Panc1 (cell line): ENCODE measurements at regions not wholly inside any gene's neighbourhood (a gene's known extent, or its start where the extent isn't known, plus 50 kb on each side); places are given as distances from the start of the nearest gene placed in this dataset.

Experiments used
- ATAC-seq: fragments of 200-7000 bp; cut with Tn5 transposase; 2 replicates; pipeline ENCODE4 v1.9.1; 2020; ENCODE audit warnings: mild to moderate bottlenecking, moderate library complexity
- BruUV-seq: library from RNA; stranded (reverse); fragments of 400-500 nt; replicated peaks from 2 replicates; lab custom pipeline; 2021; lab: Mats Ljungman, UMichigan
- CTCF ChIA-PET: fragments of 300-600 bp; sonication (Branson Sonifier 250); formaldehyde crosslinking; loops from one replicate; lab custom pipeline; 2022; ENCODE audit warnings: antibody characterized with exemption; lab: Charles Lee
- POLR2A ChIA-PET: fragments of 300-600 bp; sonication (Branson Sonifier 250); formaldehyde crosslinking; loops from one replicate; lab custom pipeline; 2022; ENCODE audit warnings: antibody characterized with exemption; lab: Charles Lee
- DNase-seq: peaks from one replicate; pipeline ENCODE4 v3.0.0-alpha.2; 2010; ENCODE audit warnings: low read depth, low spot score
- H3K27ac ChIP-seq: 2 replicates; pipeline ENCODE4 v1.5.1; 2011; ENCODE audit warnings: mild to moderate bottlenecking, low read length, inconsistent platforms
- H3K27me3 ChIP-seq: fragments of 200-500 bp; sonication (Bioruptor generic); 2 replicates; pipeline ENCODE4 v1.6.0; 2014; ENCODE audit warnings: low read length, inconsistent platforms; ENCODE audit not compliant: control insufficient read depth, insufficient read depth
- H3K36me3 ChIP-seq: fragments of 200-500 bp; sonication (Bioruptor generic); 2 replicates; pipeline ENCODE4 v1.5.1; 2014; ENCODE audit warnings: inconsistent platforms, mild to moderate bottlenecking, low read length, moderate library complexity; ENCODE audit not compliant: control insufficient read depth, insufficient read depth
- H3K4me1 ChIP-seq: 2 replicates; pipeline ENCODE4 v1.5.1; 2011; ENCODE audit warnings: inconsistent platforms, mild to moderate bottlenecking, low read length, moderate library complexity; ENCODE audit not compliant: control insufficient read depth, insufficient read depth
- H3K4me3 ChIP-seq, 2 experiments: 2 replicates each; pipeline ENCODE4 v1.5.1; 2011 to 2012; ENCODE audit warnings: low read depth in 2 of 2, low read length in 2 of 2, mild to moderate bottlenecking in 2 of 2, inconsistent platforms in 1 of 2, moderate library complexity in 1 of 2
- H3K9me3 ChIP-seq: fragments of 200-500 bp; sonication (Bioruptor generic); 2 replicates; pipeline ENCODE4 v1.5.1; 2014; ENCODE audit warnings: low read depth, mild to moderate bottlenecking, inconsistent platforms, low read length, moderate library complexity; ENCODE audit not compliant: control insufficient read depth, insufficient read depth
- CTCF ChIP-seq: fragments of 450-650 bp; IDR thresholded peaks from 2 replicates; pipeline ENCODE4 v1.5.1; 2017; ENCODE audit warnings: mild to moderate bottlenecking
- POLR2AphosphoS5 ChIP-seq: IDR thresholded peaks from 2 replicates; pipeline ENCODE4 v1.6.1; 2012; ENCODE audit warnings: mild to moderate bottlenecking, low read depth, low read length, moderate library complexity
- REST ChIP-seq, 2 experiments: IDR thresholded peaks; 2 replicates each; pipeline ENCODE4 v1.6.1; 2011 to 2012; ENCODE audit warnings: low read depth in 2 of 2, control low read depth in 1 of 2, low read length in 1 of 2, mild to moderate bottlenecking in 1 of 2, moderate library complexity in 1 of 2; ENCODE audit not compliant: insufficient read depth in 1 of 2
- SIN3A ChIP-seq: IDR thresholded peaks from 2 replicates; pipeline ENCODE4 v1.6.1; 2012; ENCODE audit warnings: low read depth, mild to moderate bottlenecking, low read length, moderate library complexity, borderline replicate concordance; ENCODE audit not compliant: insufficient read depth
- TCF7L2 ChIP-seq: IDR thresholded peaks from 2 replicates; pipeline ENCODE4 v1.6.1; 2011; ENCODE audit warnings: mild to moderate bottlenecking, low read depth, low read length, inconsistent platforms
- in situ Hi-C: cut with HindIII; loops from 2 replicates; pipeline ENCODE4 v1.10.0; 2016; ENCODE audit warnings: low sequenced_read_pairs, low pct_unique_long_range_greater_than_20kb
- intact Hi-C: fragments of 100-400 bp; cut with micrococcal nuclease; formaldehyde crosslinking; loops from one replicate; pipeline ENCODE4 v1.10.0; 2022; ENCODE audit not compliant: unreplicated experiment

DNA sequence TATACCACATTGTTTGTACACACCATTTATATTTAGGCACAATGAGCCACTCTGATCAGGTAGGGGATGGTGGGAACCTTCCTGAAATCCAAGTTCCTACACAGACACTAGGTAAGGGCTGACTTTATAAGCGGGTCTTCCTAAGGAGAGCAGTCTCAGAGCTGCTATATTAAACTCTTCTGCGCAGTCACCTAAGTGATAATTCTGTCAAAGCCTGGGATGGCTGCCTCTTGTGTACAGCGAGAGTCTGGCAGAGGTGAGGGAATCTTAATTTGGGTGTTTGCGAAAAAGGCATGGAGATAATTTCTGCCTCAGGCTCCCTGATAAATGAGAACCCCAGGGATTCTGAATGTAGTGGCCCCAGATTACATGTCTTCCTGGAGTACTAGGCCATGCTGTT is 113.1 kb downstream of the EDEM1 start:
- Histone ChIP-seq H3K4me1 (no peaks in the 10 kb centered on the region), H3K36me3 (no peaks in the 10 kb centered on the region), H3K9me3 (no peaks in the 10 kb centered on the region), H3K27ac (no peak overlapping the region), H3K27me3 (peaks cover 2% of the 10 kb centered on the region; the same call in 1 of the 2 replicates), H3K4me3 (no peak overlapping the region)
- intact Hi-C loops = no loop called here
- no peak for TF ChIP-seq CTCF
- no peak for TF ChIP-seq POLR2AphosphoS5
- TF ChIP-seq SIN3A = no peak
- TF ChIP-seq REST (IDR thresholded peaks at IDR 0.05; ENCODE audit: insufficient read depth in 1 of 2, low read depth in 2 of 2, low read length in 1 of 2) = no peak
- TF ChIP-seq TCF7L2 = no peak
- DNase-seq (no peak), ATAC-seq (no peak)
- in situ Hi-C loops = no loop called here
- no TSS peak for BruUV-seq
- POLR2A ChIA-PET = no interaction called here
- CTCF ChIA-PET = no interaction called here

DNA sequence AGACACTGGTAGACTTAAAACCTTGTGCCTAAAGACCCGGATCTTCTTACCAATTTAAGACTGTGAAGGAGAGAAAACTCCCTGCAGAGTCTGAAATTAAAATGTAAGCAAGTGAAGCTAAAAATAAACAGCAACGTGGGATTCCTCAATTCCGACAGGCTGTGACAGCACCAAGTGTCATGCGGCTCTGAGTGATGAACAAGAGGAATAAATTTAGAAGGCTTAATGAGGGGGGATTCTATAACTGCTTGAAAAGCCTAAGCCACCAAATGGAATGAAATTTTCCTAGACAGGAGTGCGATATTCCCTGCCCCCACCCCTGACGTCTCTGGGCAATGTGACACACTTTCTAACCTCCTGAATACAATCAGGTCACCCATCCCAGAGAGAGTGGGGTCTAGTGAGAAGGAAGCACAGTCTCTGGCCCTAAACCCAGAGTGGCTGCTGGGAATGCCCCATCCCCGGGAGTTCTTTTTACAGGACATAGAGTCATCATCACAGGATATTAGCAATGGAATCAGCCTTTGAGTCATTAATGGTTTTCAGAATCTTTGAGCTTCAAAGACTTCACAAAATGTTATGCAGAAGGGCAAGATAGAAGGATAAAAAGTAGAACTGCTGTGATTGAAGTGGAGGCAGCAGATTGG is 114.3 kb downstream of the EDEM1 start:
- no peak for ATAC-seq
- Histone ChIP-seq H3K27ac (no peak overlapping the region), H3K36me3 (no peaks in the 10 kb centered on the region), H3K4me1 (no peaks in the 10 kb centered on the region), H3K27me3 (peaks cover 2% of the 10 kb centered on the region; the same call in 1 of the 2 replicates), H3K9me3 (no peaks in the 10 kb centered on the region), H3K4me3 (no peak overlapping the region)
- POLR2A ChIA-PET = no interaction called here
- CTCF ChIA-PET = no interaction called here
- intact Hi-C loops (no loop called here), in situ Hi-C loops (no loop called here)
- TF ChIP-seq TCF7L2 = no peak
- TF ChIP-seq CTCF = no peak
- no peak for TF ChIP-seq REST (IDR thresholded peaks at IDR 0.05; ENCODE audit: insufficient read depth in 1 of 2, low read depth in 2 of 2, low read length in 1 of 2)
- no peak for TF ChIP-seq POLR2AphosphoS5
- no peak for TF ChIP-seq SIN3A
- DNase-seq = no peak
- no TSS peak for BruUV-seq
